HG03354 (cell line): ENCODE measurements at regions not wholly inside any gene's neighbourhood (a gene's known extent, or its start where the extent isn't known, plus 50 kb on each side); places are given as distances from the start of the nearest gene placed in this dataset.
"Not testable (repeated sequence)": the region's sequence is repeated elsewhere in the genome, so short reads cannot be mapped to it uniquely, and the experiment has no call there.

ENCODE experiments used
- ATAC-seq: cut with Tn5 transposase; IDR thresholded peaks from one replicate; pipeline ENCODE4 v1.9.1; 2021; ENCODE audit warnings: mild to moderate bottlenecking; ENCODE audit not compliant: unreplicated experiment, poor library complexity, severe bottlenecking

- no peak for ATAC-seq
Observed at GRCh38 chr2:167702227-167702626, 545.2 kb downstream of the STK39 start.

GRCh38 chr2:167701651-167702050 is 545.7 kb downstream of the STK39 start:
- no peak for ATAC-seq

GRCh38 chr2:167697948-167698347 is 549.4 kb downstream of the STK39 start:
- ATAC-seq, result no peak

GRCh38 chr2:167697194-167697593 is 550.2 kb downstream of the STK39 start:
- ATAC-seq, result no peak

- no peak for ATAC-seq
Observed at GRCh38 chr2:167692936-167693335, 554.5 kb downstream of the STK39 start.

GRCh38 chr2:167692191-167692590 is 555.2 kb downstream of the STK39 start:
- ATAC-seq, result no peak

GRCh38 chr2:167689444-167689843 is 558.0 kb downstream of the STK39 start:
- no peak for ATAC-seq

- ATAC-seq, result no peak
Observed at GRCh38 chr2:167686691-167687090, 560.7 kb downstream of the STK39 start.

- ATAC-seq, result no peak
Observed at GRCh38 chr2:167681234-167682015, 566.0 kb downstream of the STK39 start.

- ATAC-seq, result no peak
Observed at GRCh38 chr2:167678158-167678557, 569.2 kb downstream of the STK39 start.

GRCh38 chr2:167675906-167676305 is 571.5 kb downstream of the STK39 start:
- ATAC-seq, result no peak

- ATAC-seq, result no peak
Observed at GRCh38 chr2:167670588-167670987, 576.8 kb downstream of the STK39 start.

- no peak for ATAC-seq
Observed at GRCh38 chr2:167653131-167653530, 594.3 kb downstream of the STK39 start.

- ATAC-seq, result no peak
Observed at GRCh38 chr2:167652401-167652800, 595.0 kb downstream of the STK39 start.

GRCh38 chr2:167651406-167652151 is 595.8 kb downstream of the STK39 start:
- ATAC-seq, result no peak

- ATAC-seq, result no peak
Observed at GRCh38 chr2:167646557-167646956, 600.8 kb downstream of the STK39 start.

GRCh38 chr2:167640096-167640495 is 607.3 kb downstream of the STK39 start:
- no peak for ATAC-seq

GRCh38 chr2:167637741-167638140 is 609.7 kb downstream of the STK39 start:
- no peak for ATAC-seq

- not testable (repeated sequence) for ATAC-seq
Observed at GRCh38 chr2:167632271-167632670, 615.1 kb downstream of the STK39 start.

GRCh38 chr2:167626961-167627360 is 620.4 kb downstream of the STK39 start:
- no peak for ATAC-seq

GRCh38 chr2:167626301-167626700 is 621.1 kb downstream of the STK39 start:
- no peak for ATAC-seq
